ENCODE measurements at regions not wholly inside any gene's neighbourhood (a gene's known extent, or its start where the extent isn't known, plus 50 kb on each side); places are given as distances from the start of the nearest gene placed in this dataset.

GRCh38 chr4:110959041-110959643 is 336.3 kb upstream of the PITX2 start:
- H3K9ac ChIP-seq (ENCODE audit: low read length): no peak overlapping the region
- no peaks in the 10 kb centered on the region for H3K4me1 ChIP-seq (ENCODE audit: control insufficient read depth in 2 of 2, insufficient read depth in 2 of 2, low read length in 2 of 2)
- H4K20me1 ChIP-seq (ENCODE audit: control insufficient read depth, insufficient read depth, low read length, poor library complexity, severe bottlenecking): no peaks in the 10 kb centered on the region
- Mint-ChIP-seq H3K4me1 (no peaks in the 10 kb centered on the region), H3K27me3 (no peaks in the 10 kb centered on the region), H3K9me3 (ENCODE audit: insufficient read depth) (no peaks in the 10 kb centered on the region), H3K4me3 (no peak overlapping the region), H3K27ac (no peak overlapping the region)
- H3K4me2 ChIP-seq (replicated peaks; ENCODE audit: low read depth, low read length, poor library complexity, severe bottlenecking): no peak overlapping the region
- no peak overlapping the region for H3K4me3 ChIP-seq (ENCODE audit: control extremely low read depth in 1 of 5, extremely low read depth in 1 of 5, insufficient read depth in 1 of 5, low read depth in 2 of 5, low read length in 4 of 5)
- ChIA-PET POLR2A (no interaction called here), CTCF (no interaction called here)
- H3K27ac ChIP-seq (ENCODE audit: low read length in 2 of 2): no peak overlapping the region
- H3K36me3 ChIP-seq (replicated peaks in 1 of 2; ENCODE audit: control extremely low read depth in 1 of 2, control insufficient read depth in 1 of 2, extremely low read depth in 1 of 2, insufficient read depth in 2 of 2, low read length in 1 of 2): no peaks in the 10 kb centered on the region
- no peaks in the 10 kb centered on the region for H3K79me2 ChIP-seq (ENCODE audit: control insufficient read depth, insufficient read depth, low read length)
- DNase-seq (no peak), ATAC-seq (ENCODE audit: low read depth) (no peak)
- H2AFZ ChIP-seq (ENCODE audit: insufficient read depth, low read depth, low read length, poor library complexity, severe bottlenecking): no peak overlapping the region
- intact Hi-C loops (cut with micrococcal nuclease): no loop called here
- no peaks in the 10 kb centered on the region for H3K27me3 ChIP-seq (replicated peaks in 1 of 4; ENCODE audit: control extremely low read depth in 1 of 4, control insufficient read depth in 3 of 4, insufficient read depth in 4 of 4, low read length in 3 of 4)
- no peak for TF ChIP-seq CTCF (IDR thresholded peaks at IDR 0.05)
- TF ChIP-seq EZH2 (IDR thresholded peaks at IDR 0.05; ENCODE audit: borderline replicate concordance, insufficient read depth, low read depth, low read length, poor library complexity, severe bottlenecking): no peak
- H3K9me3 ChIP-seq (ENCODE audit: control extremely low read depth in 1 of 3, control insufficient read depth in 2 of 3, insufficient read depth in 1 of 3, low read length in 2 of 3): no peaks in the 10 kb centered on the region

GRCh38 chr4:110961066-110961465 is 338.2 kb upstream of the PITX2 start:
- intact Hi-C loops (cut with micrococcal nuclease): no loop called here
- ChIA-PET POLR2A (no interaction called here), CTCF (no interaction called here)
- ATAC-seq (ENCODE audit: low read depth) (no peak), DNase-seq (no peak)
- Histone ChIP-seq H3K9ac (ENCODE audit: low read length) (no peak overlapping the region), H4K20me1 (ENCODE audit: control insufficient read depth, insufficient read depth, low read length, poor library complexity, severe bottlenecking) (no peaks in the 10 kb centered on the region), H3K4me3 (ENCODE audit: control extremely low read depth in 1 of 5, extremely low read depth in 1 of 5, insufficient read depth in 1 of 5, low read depth in 2 of 5, low read length in 4 of 5) (no peak overlapping the region), H3K9me3 (ENCODE audit: control extremely low read depth in 1 of 3, control insufficient read depth in 2 of 3, insufficient read depth in 1 of 3, low read length in 2 of 3) (no peaks in the 10 kb centered on the region), H3K27ac (ENCODE audit: low read length in 2 of 2) (no peak overlapping the region), H3K36me3 (replicated peaks in 1 of 2; ENCODE audit: control extremely low read depth in 1 of 2, control insufficient read depth in 1 of 2, extremely low read depth in 1 of 2, insufficient read depth in 2 of 2, low read length in 1 of 2) (no peaks in the 10 kb centered on the region), H2AFZ (ENCODE audit: insufficient read depth, low read depth, low read length, poor library complexity, severe bottlenecking) (no peak overlapping the region), H3K4me2 (replicated peaks; ENCODE audit: low read depth, low read length, poor library complexity, severe bottlenecking) (no peak overlapping the region), H3K79me2 (ENCODE audit: control insufficient read depth, insufficient read depth, low read length) (no peaks in the 10 kb centered on the region), H3K27me3 (replicated peaks in 1 of 4; ENCODE audit: control extremely low read depth in 1 of 4, control insufficient read depth in 3 of 4, insufficient read depth in 4 of 4, low read length in 3 of 4) (no peaks in the 10 kb centered on the region), H3K4me1 (ENCODE audit: control insufficient read depth in 2 of 2, insufficient read depth in 2 of 2, low read length in 2 of 2) (no peaks in the 10 kb centered on the region)
- TF ChIP-seq EZH2 (IDR thresholded peaks at IDR 0.05; ENCODE audit: borderline replicate concordance, insufficient read depth, low read depth, low read length, poor library complexity, severe bottlenecking) (no peak), CTCF (IDR thresholded peaks at IDR 0.05) (no peak)
- Mint-ChIP-seq H3K9me3 (ENCODE audit: insufficient read depth) (no peaks in the 10 kb centered on the region), H3K4me1 (no peaks in the 10 kb centered on the region), H3K27me3 (no peaks in the 10 kb centered on the region), H3K4me3 (no peak overlapping the region), H3K27ac (no peak overlapping the region)
- WGBS (ENCODE audit: insufficient coverage): no CpG with 5 or more reads among the region's 3 CpGs

Measured in B cell (primary cell).